ENCODE measurements at regions not wholly inside any gene's neighbourhood (a gene's known extent, or its start where the extent isn't known, plus 50 kb on each side); places are given as distances from the start of the nearest gene placed in this dataset.

DNA sequence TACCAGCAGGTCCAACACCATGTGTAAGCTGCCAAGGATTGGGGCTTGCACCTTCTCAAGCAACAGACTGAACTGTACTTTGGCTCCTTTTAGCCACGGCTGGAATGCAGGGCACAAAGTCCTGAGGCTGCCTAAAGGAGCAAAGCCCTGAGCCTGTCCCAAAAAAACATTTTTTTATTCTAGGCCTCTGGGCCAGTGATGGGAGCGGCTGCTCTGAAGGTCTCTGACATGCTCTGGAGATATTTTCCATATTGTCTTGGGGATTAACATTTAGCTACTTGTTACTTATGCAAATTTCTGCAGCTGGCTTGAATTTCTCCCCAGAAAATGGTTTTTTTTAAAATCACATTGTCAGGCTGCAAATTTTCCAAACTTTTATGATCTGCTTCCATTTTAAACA lies 885.3 kb downstream of the GLUD2 start:
- TF ChIP-seq POLR2AphosphoS5 (IDR thresholded peaks at IDR 0.05; ENCODE audit: low read depth, low read length) (no peak), SIN3A (IDR thresholded peaks at IDR 0.05; ENCODE audit: borderline replicate concordance, insufficient read depth, low read depth, low read length) (no peak), CTCF (IDR thresholded peaks at IDR 0.05) (no peak), TCF7L2 (IDR thresholded peaks at IDR 0.05; ENCODE audit: low read depth, low read length) (no peak), REST (IDR thresholded peaks at IDR 0.05; ENCODE audit: insufficient read depth in 1 of 2, low read depth in 2 of 2, low read length in 1 of 2) (no peak)
- Histone ChIP-seq H3K36me3 (ENCODE audit: control insufficient read depth, insufficient read depth, low read length) (no peaks in the 10 kb centered on the region), H3K27me3 (ENCODE audit: control insufficient read depth, insufficient read depth, low read length) (no peaks in the 10 kb centered on the region), H3K9me3 (ENCODE audit: control insufficient read depth, insufficient read depth, low read depth, low read length) (no peaks in the 10 kb centered on the region), H3K27ac (ENCODE audit: low read length) (no peak overlapping the region), H3K4me1 (ENCODE audit: control insufficient read depth, insufficient read depth, low read length) (no peaks in the 10 kb centered on the region), H3K4me3 (ENCODE audit: low read depth in 2 of 2, low read length in 2 of 2) (no peak overlapping the region)
- intact Hi-C loops (cut with micrococcal nuclease; ENCODE audit: unreplicated experiment) (no loop called here), in situ Hi-C loops (cut with HindIII; ENCODE audit: low pct_unique_long_range_greater_than_20kb, low sequenced_read_pairs) (no loop called here)
- POLR2A ChIA-PET, result no interaction called here
- BruUV-seq (replicated peaks), result no TSS peak
- CTCF ChIA-PET, result no interaction called here
- ATAC-seq (no peak), DNase-seq (ENCODE audit: low read depth, low spot score) (no peak)

DNA sequence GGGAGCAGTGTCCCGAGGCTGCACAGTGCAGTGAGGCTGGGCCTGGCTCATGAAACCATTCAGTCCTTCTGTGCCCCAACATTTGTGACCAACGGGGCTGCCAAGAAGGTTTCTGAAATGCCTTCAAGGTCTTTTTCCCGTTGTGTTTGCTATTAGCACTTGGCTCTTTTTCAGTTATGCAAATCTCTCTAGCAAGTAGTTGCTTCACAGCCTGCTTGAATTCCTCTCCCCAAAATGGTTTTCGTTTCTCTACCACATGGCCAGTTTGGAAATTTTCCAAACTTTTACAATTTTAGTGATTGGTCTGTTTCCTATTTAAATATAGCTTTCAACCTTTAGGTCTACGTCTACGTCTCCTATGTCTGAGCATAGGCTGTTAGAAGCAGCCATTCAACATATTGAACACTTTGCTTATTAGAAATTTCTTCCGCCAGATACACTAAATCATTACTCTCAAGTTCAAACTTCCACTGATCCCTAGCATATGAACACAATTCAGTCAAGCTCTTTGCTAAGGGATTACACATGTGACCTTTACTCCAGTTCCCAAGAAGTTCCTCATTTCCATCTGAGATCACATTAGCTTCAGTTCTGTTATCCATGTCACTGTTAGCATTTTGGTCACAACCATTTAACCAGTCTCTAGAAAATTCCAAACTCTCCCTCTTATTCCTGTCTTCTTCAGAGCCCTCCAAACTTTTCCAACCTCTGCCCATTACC lies 901.8 kb downstream of the GLUD2 start:
- Histone ChIP-seq H3K27me3 (ENCODE audit: control insufficient read depth, insufficient read depth, low read length) (no peaks in the 10 kb centered on the region), H3K9me3 (ENCODE audit: control insufficient read depth, insufficient read depth, low read depth, low read length) (no peaks in the 10 kb centered on the region), H3K4me3 (ENCODE audit: low read depth in 2 of 2, low read length in 2 of 2) (no peak overlapping the region), H3K4me1 (ENCODE audit: control insufficient read depth, insufficient read depth, low read length) (no peaks in the 10 kb centered on the region), H3K27ac (ENCODE audit: low read length) (no peak overlapping the region), H3K36me3 (ENCODE audit: control insufficient read depth, insufficient read depth, low read length) (no peaks in the 10 kb centered on the region)
- ChIA-PET CTCF (no interaction called here), POLR2A (no interaction called here)
- TF ChIP-seq REST (IDR thresholded peaks at IDR 0.05; ENCODE audit: insufficient read depth in 1 of 2, low read depth in 2 of 2, low read length in 1 of 2), result no peak
- no peak for TF ChIP-seq POLR2AphosphoS5 (IDR thresholded peaks at IDR 0.05; ENCODE audit: low read depth, low read length)
- no peak for TF ChIP-seq SIN3A (IDR thresholded peaks at IDR 0.05; ENCODE audit: borderline replicate concordance, insufficient read depth, low read depth, low read length)
- TF ChIP-seq CTCF (IDR thresholded peaks at IDR 0.05), result no peak
- TF ChIP-seq TCF7L2 (IDR thresholded peaks at IDR 0.05; ENCODE audit: low read depth, low read length), result no peak
- no peak for DNase-seq (ENCODE audit: low read depth, low spot score)
- in situ Hi-C loops (cut with HindIII; ENCODE audit: low pct_unique_long_range_greater_than_20kb, low sequenced_read_pairs), result no loop called here
- intact Hi-C loops (cut with micrococcal nuclease; ENCODE audit: unreplicated experiment), result no loop called here
- no TSS peak for BruUV-seq (replicated peaks)
- no peak for ATAC-seq

All from Panc1 (cell line).